Endothelial cell (in vitro differentiated cells): ENCODE measurements at regions not wholly inside any gene's neighbourhood (a gene's known extent, or its start where the extent isn't known, plus 50 kb on each side); places are given as distances from the start of the nearest gene placed in this dataset.

Experiments used
- DNase-seq: peaks from one replicate; pipeline ENCODE4 v3.0.0; 2021; ENCODE audit warnings: low spot score
- H3K27ac Mint-ChIP-seq: one replicate; pipeline ENCODE4 v1.8.0; 2021; ENCODE audit warnings: mixed read lengths, inconsistent platforms; ENCODE audit not compliant: unreplicated experiment
- H3K27me3 Mint-ChIP-seq: one replicate; pipeline ENCODE4 v1.8.0; 2021; ENCODE audit warnings: mild to moderate bottlenecking, moderate library complexity, mixed read lengths, inconsistent platforms; ENCODE audit not compliant: unreplicated experiment
- H3K36me3 Mint-ChIP-seq: one replicate; pipeline ENCODE4 v1.8.0; 2021; ENCODE audit warnings: mild to moderate bottlenecking, low read depth, mixed read lengths, inconsistent platforms; ENCODE audit not compliant: unreplicated experiment
- H3K4me1 Mint-ChIP-seq: one replicate; pipeline ENCODE4 v1.8.0; 2021; ENCODE audit warnings: mild to moderate bottlenecking, mixed read lengths, inconsistent platforms; ENCODE audit not compliant: unreplicated experiment
- H3K4me3 Mint-ChIP-seq: one replicate; pipeline ENCODE4 v1.8.0; 2021; ENCODE audit warnings: mild to moderate bottlenecking, mixed read lengths, inconsistent platforms; ENCODE audit not compliant: unreplicated experiment
- H3K9me3 Mint-ChIP-seq: one replicate; pipeline ENCODE4 v1.8.0; 2021; ENCODE audit warnings: mixed read lengths, inconsistent platforms; ENCODE audit not compliant: unreplicated experiment
- TF ChIP-seq, protein P1 (sequence below): fragments of 200-600 bp; sonication (generic); IDR thresholded peaks from one replicate; pipeline ENCODE4 v1.5.0; 2021; ENCODE audit warnings: antibody characterized with exemption; ENCODE audit not compliant: unreplicated experiment

GRCh38 chr5:66513130-66513529 is 83.1 kb upstream of the MAST4 start:
- Mint-ChIP-seq H3K4me3 (no peak overlapping the region), H3K27me3 (no peaks in the 10 kb centered on the region), H3K36me3 (no peaks in the 10 kb centered on the region)

DNA sequence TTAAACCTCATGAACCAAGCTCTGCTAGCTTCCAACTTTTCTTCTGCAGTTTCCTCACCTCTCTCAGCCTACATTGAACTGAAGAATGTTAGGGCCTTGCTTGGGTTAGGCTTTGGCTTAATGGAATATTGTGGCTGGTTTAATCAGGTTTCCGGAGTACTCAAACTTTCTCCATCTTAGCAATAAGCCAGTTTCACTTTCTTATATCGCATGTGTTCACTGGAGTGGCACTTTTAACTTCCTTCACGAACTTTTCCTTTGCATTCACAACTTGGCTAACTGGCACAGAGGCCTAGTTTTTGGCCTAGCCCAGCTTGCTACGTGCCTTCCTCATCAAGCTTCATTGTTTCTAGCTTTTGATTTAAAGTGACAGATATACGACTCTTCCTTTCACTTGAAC is 81.0 kb upstream of the MAST4 start:
- Mint-ChIP-seq H3K4me3 (no peak overlapping the region), H3K9me3 (no peaks in the 10 kb centered on the region), H3K4me1 (no peaks in the 10 kb centered on the region), H3K27me3 (no peaks in the 10 kb centered on the region), H3K27ac (no peak overlapping the region), H3K36me3 (no peaks in the 10 kb centered on the region)
- TF ChIP-seq, protein P1, sequence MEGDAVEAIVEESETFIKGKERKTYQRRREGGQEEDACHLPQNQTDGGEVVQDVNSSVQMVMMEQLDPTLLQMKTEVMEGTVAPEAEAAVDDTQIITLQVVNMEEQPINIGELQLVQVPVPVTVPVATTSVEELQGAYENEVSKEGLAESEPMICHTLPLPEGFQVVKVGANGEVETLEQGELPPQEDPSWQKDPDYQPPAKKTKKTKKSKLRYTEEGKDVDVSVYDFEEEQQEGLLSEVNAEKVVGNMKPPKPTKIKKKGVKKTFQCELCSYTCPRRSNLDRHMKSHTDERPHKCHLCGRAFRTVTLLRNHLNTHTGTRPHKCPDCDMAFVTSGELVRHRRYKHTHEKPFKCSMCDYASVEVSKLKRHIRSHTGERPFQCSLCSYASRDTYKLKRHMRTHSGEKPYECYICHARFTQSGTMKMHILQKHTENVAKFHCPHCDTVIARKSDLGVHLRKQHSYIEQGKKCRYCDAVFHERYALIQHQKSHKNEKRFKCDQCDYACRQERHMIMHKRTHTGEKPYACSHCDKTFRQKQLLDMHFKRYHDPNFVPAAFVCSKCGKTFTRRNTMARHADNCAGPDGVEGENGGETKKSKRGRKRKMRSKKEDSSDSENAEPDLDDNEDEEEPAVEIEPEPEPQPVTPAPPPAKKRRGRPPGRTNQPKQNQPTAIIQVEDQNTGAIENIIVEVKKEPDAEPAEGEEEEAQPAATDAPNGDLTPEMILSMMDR: no peak
- no peak for DNase-seq

More at GRCh38 chr5:66513130-66513529, 83.1 kb upstream of the MAST4 start:
- Mint-ChIP-seq H3K27ac (no peak overlapping the region), H3K9me3 (no peaks in the 10 kb centered on the region), H3K4me1 (no peaks in the 10 kb centered on the region)
- no peak for DNase-seq
- TF ChIP-seq, protein P1: no peak

DNA sequence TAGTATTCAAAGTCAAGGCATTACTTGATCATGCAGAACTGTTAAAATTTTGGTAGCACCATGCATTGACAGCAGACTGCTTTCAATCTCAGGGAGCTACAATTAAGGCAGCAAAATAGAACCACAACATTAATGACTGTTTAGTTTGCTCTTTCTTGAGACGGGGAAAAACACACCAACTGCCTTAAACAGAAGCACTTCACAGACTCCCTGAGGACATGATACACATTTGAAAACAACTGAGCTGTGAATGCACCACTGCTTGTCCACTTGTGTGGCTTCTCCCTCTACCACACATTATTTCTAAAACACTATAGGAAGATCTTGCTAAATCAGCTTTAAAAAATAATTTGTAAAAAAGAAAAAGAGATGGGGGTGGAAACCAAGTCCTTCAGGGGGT is 79.6 kb upstream of the MAST4 start:
- no peak for DNase-seq
- Mint-ChIP-seq H3K9me3 (peaks cover 7% of the 10 kb centered on the region), H3K27ac (no peak overlapping the region), H3K27me3 (no peaks in the 10 kb centered on the region), H3K36me3 (no peaks in the 10 kb centered on the region), H3K4me1 (no peaks in the 10 kb centered on the region), H3K4me3 (no peak overlapping the region)
- TF ChIP-seq, protein P1: no peak

DNA sequence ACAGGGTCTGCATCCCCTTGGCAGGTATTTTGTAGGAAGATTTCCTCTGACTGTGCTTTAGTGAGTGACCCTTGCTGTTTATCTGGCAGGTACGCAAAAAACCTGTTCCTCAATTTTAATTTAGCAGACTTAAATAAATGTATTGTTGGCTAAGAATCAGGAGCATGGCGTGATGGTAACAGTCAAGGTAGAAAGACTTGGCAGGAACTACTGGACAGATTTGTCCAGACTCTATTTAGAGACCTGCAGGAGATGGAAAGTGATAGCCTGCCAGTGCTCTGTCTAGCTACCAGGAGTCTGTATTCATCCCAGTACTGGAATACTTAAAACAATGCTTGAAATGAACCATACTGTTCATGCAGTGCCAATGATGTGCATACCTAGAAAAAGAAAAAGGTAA is 78.8 kb upstream of the MAST4 start:
- Mint-ChIP-seq H3K4me3 (no peak overlapping the region), H3K9me3 (peaks cover 7% of the 10 kb centered on the region), H3K27ac (no peak overlapping the region), H3K4me1 (no peaks in the 10 kb centered on the region), H3K36me3 (no peaks in the 10 kb centered on the region), H3K27me3 (no peaks in the 10 kb centered on the region)
- no peak for DNase-seq
- TF ChIP-seq, protein P1: no peak

DNA sequence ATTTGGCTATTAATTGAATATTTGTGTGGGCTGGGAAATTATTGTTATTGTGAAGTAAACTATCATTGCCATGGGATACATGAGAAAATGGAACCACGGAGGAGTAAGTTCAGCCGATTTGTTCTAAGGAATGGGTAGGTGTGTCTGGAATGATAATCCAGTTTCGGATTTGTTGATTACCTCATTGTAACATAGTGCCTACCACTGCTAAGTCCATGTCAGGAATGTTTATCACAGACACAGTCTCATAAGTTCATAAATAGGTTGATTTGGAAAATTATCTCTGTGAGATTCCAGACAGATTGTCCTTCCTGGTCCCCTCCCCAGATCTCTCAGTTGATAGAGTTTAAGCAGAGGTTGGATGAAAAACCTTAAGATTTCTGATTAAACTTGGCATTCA is 78.1 kb upstream of the MAST4 start:
- no peaks in the 10 kb centered on the region for H3K36me3 Mint-ChIP-seq
- no peak for DNase-seq
- TF ChIP-seq, protein P1: no peak
- H3K4me1 Mint-ChIP-seq: no peaks in the 10 kb centered on the region
- no peaks in the 10 kb centered on the region for H3K27me3 Mint-ChIP-seq
- H3K27ac Mint-ChIP-seq: no peak overlapping the region
- H3K4me3 Mint-ChIP-seq: no peak overlapping the region
- H3K9me3 Mint-ChIP-seq: peaks cover 7% of the 10 kb centered on the region
